ENCODE measurements at regions not wholly inside any gene's neighbourhood (a gene's known extent, or its start where the extent isn't known, plus 50 kb on each side); places are given as distances from the start of the nearest gene placed in this dataset.

DNA sequence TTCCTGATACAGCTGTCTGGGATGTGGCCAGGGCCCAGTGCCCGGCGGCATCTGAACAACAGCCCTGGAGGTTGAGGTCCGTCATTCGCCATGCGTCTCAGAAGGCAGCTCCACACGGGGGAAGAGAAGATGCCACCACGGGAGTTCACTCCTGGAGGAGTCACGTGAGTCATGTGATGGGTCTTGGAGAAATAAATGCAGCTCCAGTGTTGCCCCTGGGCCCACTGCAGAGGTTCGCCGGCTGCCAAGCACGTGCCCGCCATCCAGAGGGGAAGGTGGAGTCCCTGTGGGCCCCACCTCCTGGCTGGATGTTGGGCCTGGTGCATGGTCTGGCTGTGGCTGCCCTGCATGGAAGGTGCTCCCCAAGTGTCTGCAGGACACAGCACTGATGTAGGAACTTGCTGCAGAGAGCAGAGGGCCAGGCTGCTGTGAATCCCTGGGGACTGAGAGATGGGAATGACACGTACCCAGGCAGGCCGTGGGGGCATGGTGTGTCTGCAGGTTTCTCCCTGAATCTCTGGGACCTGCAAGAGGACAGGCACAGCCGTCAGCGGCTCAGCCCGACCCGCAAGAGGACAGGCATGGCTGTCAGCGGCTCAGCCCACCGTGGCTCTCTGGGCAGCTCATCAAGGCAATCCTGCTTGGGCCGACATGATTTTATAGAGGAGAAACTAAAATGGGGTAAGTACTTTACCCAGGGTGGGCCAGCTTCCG, 418.3 kb upstream of the IRX4 start:
- no peak overlapping the region for H2AFZ ChIP-seq (ENCODE audit: low read depth, low read length)
- no peaks in the 10 kb centered on the region for H4K20me1 ChIP-seq (ENCODE audit: insufficient read depth)
- no peaks in the 10 kb centered on the region for H3F3A ChIP-seq (ENCODE audit: insufficient read depth, low read length, poor library complexity, severe bottlenecking)
- H3K79me2 ChIP-seq (replicated peaks; ENCODE audit: insufficient read depth, low read length): no peaks in the 10 kb centered on the region
- H3K9ac ChIP-seq (ENCODE audit: low read length): no peak overlapping the region
- H3K36me3 ChIP-seq (ENCODE audit: insufficient read depth, low read length): no peaks in the 10 kb centered on the region
- no peak overlapping the region for H3K4me3 ChIP-seq (ENCODE audit: low read length)
- no peak overlapping the region for H3K4me2 ChIP-seq (ENCODE audit: low read length)
- H3K27me3 ChIP-seq (ENCODE audit: insufficient read depth, low read depth, low read length): no peaks in the 10 kb centered on the region
- no peak overlapping the region for H3K27ac ChIP-seq (ENCODE audit: low read length)
- no peaks in the 10 kb centered on the region for H3K9me2 ChIP-seq (ENCODE audit: insufficient read depth, low read length)
- TF ChIP-seq, protein P1, sequence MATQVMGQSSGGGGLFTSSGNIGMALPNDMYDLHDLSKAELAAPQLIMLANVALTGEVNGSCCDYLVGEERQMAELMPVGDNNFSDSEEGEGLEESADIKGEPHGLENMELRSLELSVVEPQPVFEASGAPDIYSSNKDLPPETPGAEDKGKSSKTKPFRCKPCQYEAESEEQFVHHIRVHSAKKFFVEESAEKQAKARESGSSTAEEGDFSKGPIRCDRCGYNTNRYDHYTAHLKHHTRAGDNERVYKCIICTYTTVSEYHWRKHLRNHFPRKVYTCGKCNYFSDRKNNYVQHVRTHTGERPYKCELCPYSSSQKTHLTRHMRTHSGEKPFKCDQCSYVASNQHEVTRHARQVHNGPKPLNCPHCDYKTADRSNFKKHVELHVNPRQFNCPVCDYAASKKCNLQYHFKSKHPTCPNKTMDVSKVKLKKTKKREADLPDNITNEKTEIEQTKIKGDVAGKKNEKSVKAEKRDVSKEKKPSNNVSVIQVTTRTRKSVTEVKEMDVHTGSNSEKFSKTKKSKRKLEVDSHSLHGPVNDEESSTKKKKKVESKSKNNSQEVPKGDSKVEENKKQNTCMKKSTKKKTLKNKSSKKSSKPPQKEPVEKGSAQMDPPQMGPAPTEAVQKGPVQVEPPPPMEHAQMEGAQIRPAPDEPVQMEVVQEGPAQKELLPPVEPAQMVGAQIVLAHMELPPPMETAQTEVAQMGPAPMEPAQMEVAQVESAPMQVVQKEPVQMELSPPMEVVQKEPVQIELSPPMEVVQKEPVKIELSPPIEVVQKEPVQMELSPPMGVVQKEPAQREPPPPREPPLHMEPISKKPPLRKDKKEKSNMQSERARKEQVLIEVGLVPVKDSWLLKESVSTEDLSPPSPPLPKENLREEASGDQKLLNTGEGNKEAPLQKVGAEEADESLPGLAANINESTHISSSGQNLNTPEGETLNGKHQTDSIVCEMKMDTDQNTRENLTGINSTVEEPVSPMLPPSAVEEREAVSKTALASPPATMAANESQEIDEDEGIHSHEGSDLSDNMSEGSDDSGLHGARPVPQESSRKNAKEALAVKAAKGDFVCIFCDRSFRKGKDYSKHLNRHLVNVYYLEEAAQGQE (IDR thresholded peaks at IDR 0.05; ENCODE audit: borderline replicate concordance): no peak
- no peak for TF ChIP-seq MXI1 (conservative IDR thresholded peaks at IDR 0.05; ENCODE audit: poor library complexity, severe bottlenecking)
- no peak for TF ChIP-seq EP300 (conservative IDR thresholded peaks at IDR 0.05; ENCODE audit: poor library complexity, severe bottlenecking)
- TF ChIP-seq EZH2 (IDR thresholded peaks at IDR 0.05; ENCODE audit: borderline replicate concordance, insufficient read depth, low read length, poor library complexity, severe bottlenecking): no peak
- TF ChIP-seq, protein P2, sequence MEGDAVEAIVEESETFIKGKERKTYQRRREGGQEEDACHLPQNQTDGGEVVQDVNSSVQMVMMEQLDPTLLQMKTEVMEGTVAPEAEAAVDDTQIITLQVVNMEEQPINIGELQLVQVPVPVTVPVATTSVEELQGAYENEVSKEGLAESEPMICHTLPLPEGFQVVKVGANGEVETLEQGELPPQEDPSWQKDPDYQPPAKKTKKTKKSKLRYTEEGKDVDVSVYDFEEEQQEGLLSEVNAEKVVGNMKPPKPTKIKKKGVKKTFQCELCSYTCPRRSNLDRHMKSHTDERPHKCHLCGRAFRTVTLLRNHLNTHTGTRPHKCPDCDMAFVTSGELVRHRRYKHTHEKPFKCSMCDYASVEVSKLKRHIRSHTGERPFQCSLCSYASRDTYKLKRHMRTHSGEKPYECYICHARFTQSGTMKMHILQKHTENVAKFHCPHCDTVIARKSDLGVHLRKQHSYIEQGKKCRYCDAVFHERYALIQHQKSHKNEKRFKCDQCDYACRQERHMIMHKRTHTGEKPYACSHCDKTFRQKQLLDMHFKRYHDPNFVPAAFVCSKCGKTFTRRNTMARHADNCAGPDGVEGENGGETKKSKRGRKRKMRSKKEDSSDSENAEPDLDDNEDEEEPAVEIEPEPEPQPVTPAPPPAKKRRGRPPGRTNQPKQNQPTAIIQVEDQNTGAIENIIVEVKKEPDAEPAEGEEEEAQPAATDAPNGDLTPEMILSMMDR (IDR thresholded peaks at IDR 0.05; ENCODE audit: poor library complexity, severe bottlenecking): no peak
- TF ChIP-seq POLR2AphosphoS5 (IDR thresholded peaks at IDR 0.05): no peak
- no peak for TF ChIP-seq RAD21 (conservative IDR thresholded peaks at IDR 0.05)
- TF ChIP-seq TAF1 (IDR thresholded peaks at IDR 0.05; ENCODE audit: low read depth): no peak
- TF ChIP-seq SMC3 (conservative IDR thresholded peaks at IDR 0.05; ENCODE audit: poor library complexity): no peak
- H3K9me3 ChIP-seq (ENCODE audit: low read length): no peaks in the 10 kb centered on the region

DNA sequence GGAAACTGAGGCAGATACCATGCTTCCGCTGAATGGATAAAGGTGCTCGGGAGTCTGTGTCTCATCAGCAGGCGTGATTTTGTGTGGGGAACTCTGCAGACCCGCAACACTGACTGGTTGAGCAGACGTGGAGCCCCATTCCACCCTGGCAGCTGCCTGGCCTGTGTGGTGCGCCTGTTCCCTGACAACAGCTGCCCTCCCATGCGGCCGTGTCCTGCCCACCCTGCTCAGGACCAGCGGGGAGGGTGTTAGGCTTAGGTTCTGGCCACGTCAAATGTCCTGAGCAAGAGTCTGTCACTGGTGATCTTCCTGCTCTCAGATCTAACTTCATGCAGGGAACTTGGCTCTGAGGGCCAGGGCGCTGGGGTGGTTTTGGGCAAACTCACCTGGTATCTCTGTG, 417.7 kb upstream of the IRX4 start:
- Histone ChIP-seq H3K9me3 (ENCODE audit: low read length) (no peaks in the 10 kb centered on the region), H3K4me3 (ENCODE audit: low read length) (no peak overlapping the region), H3K27me3 (ENCODE audit: insufficient read depth, low read depth, low read length) (no peaks in the 10 kb centered on the region), H3K36me3 (ENCODE audit: insufficient read depth, low read length) (no peaks in the 10 kb centered on the region), H3K27ac (ENCODE audit: low read length) (no peak overlapping the region), H3K9ac (ENCODE audit: low read length) (no peak overlapping the region), H3K4me2 (ENCODE audit: low read length) (no peak overlapping the region), H2AFZ (ENCODE audit: low read depth, low read length) (no peak overlapping the region), H4K20me1 (ENCODE audit: insufficient read depth) (no peaks in the 10 kb centered on the region), H3K9me2 (ENCODE audit: insufficient read depth, low read length) (no peaks in the 10 kb centered on the region), H3F3A (ENCODE audit: insufficient read depth, low read length, poor library complexity, severe bottlenecking) (no peaks in the 10 kb centered on the region), H3K79me2 (replicated peaks; ENCODE audit: insufficient read depth, low read length) (no peaks in the 10 kb centered on the region)
- TF ChIP-seq, protein P2 (IDR thresholded peaks at IDR 0.05; ENCODE audit: poor library complexity, severe bottlenecking): no peak
- TF ChIP-seq EP300 (conservative IDR thresholded peaks at IDR 0.05; ENCODE audit: poor library complexity, severe bottlenecking) (no peak), SMC3 (conservative IDR thresholded peaks at IDR 0.05; ENCODE audit: poor library complexity) (no peak), MXI1 (conservative IDR thresholded peaks at IDR 0.05; ENCODE audit: poor library complexity, severe bottlenecking) (no peak), RAD21 (conservative IDR thresholded peaks at IDR 0.05) (no peak), EZH2 (IDR thresholded peaks at IDR 0.05; ENCODE audit: borderline replicate concordance, insufficient read depth, low read length, poor library complexity, severe bottlenecking) (no peak), POLR2AphosphoS5 (IDR thresholded peaks at IDR 0.05) (no peak), TAF1 (IDR thresholded peaks at IDR 0.05; ENCODE audit: low read depth) (no peak)
- TF ChIP-seq, protein P1 (IDR thresholded peaks at IDR 0.05; ENCODE audit: borderline replicate concordance): no peak

All from neural cell (in vitro differentiated cells).